Keratinocyte (primary cell): ENCODE measurements at regions not wholly inside any gene's neighbourhood (a gene's known extent, or its start where the extent isn't known, plus 50 kb on each side); places are given as distances from the start of the nearest gene placed in this dataset.

ENCODE experiments used
- DNase-seq: peaks from one replicate; pipeline ENCODE4 v3.0.0-alpha.2; 2011; ENCODE audit warnings: low read depth, missing footprints, low spot score
- FAIRE-seq: peaks from 2 replicates; lab custom pipeline; 2011; peaks lifted over from hg19 to GRCh38; lab: Jason Lieb, UNC
- H2AFZ ChIP-seq: 2 replicates; pipeline ENCODE4 v1.6.0; 2012; ENCODE audit warnings: low read length, control low read depth, inconsistent platforms; ENCODE audit not compliant: control insufficient read depth
- H3K27ac ChIP-seq: 2 replicates; pipeline ENCODE4 v1.5.1; 2011; ENCODE audit warnings: low read length; ENCODE audit not compliant: control insufficient read depth, insufficient read depth
- H3K27me3 ChIP-seq: 3 replicates; pipeline ENCODE4 v1.6.0; 2011; ENCODE audit warnings: low read length; ENCODE audit not compliant: control insufficient read depth, insufficient read depth; ENCODE audit errors: extremely low read depth
- H3K36me3 ChIP-seq, 2 experiments: 2 replicates in 1 of 2; 3 replicates in 1 of 2; pipeline ENCODE4 v1.5.1; 2011; ENCODE audit warnings: low read length in 2 of 2, mild to moderate bottlenecking in 1 of 2; ENCODE audit not compliant: control insufficient read depth in 2 of 2, insufficient read depth in 2 of 2; ENCODE audit errors: extremely low read depth in 1 of 2
- H3K4me1 ChIP-seq: 3 replicates; pipeline ENCODE4 v1.5.1; 2011; ENCODE audit warnings: low read length; ENCODE audit not compliant: control insufficient read depth, insufficient read depth; ENCODE audit errors: extremely low read depth
- H3K4me2 ChIP-seq: 3 replicates; pipeline ENCODE4 v1.6.0; 2011; ENCODE audit warnings: low read depth, low read length; ENCODE audit not compliant: control insufficient read depth, insufficient read depth; ENCODE audit errors: extremely low read depth
- H3K4me3 ChIP-seq, 3 experiments: fragments of 200-600 bp in 1 of 3; sonication (generic) in 1 of 3; 2 replicates in 2 of 3; 3 replicates in 1 of 3; pipeline ENCODE4 v1.5.1; 2011 to 2016; ENCODE audit warnings: low read length in 3 of 3, mild to moderate bottlenecking in 3 of 3, control low read depth in 2 of 3, inconsistent platforms in 1 of 3, low read depth in 1 of 3, mixed read lengths in 1 of 3, mixed run types in 1 of 3, moderate library complexity in 1 of 3; ENCODE audit not compliant: control insufficient read depth in 2 of 3, insufficient read depth in 2 of 3; ENCODE audit errors: extremely low read depth in 1 of 3
- H3K79me2 ChIP-seq: 2 replicates; pipeline ENCODE4 v1.6.0; 2012; ENCODE audit warnings: low read length; ENCODE audit not compliant: control insufficient read depth, insufficient read depth
- H3K9ac ChIP-seq: 3 replicates; pipeline ENCODE4 v1.6.0; 2011; ENCODE audit warnings: low read length; ENCODE audit not compliant: control insufficient read depth, insufficient read depth; ENCODE audit errors: extremely low read depth
- H3K9me1 ChIP-seq: 3 replicates; pipeline ENCODE4 v1.6.0; 2011; ENCODE audit warnings: low read length; ENCODE audit not compliant: control insufficient read depth, insufficient read depth; ENCODE audit errors: extremely low read depth
- H3K9me3 ChIP-seq: 2 replicates; pipeline ENCODE4 v1.5.1; 2012; ENCODE audit warnings: low read depth, low read length; ENCODE audit not compliant: control insufficient read depth
- H4K20me1 ChIP-seq: 3 replicates; pipeline ENCODE4 v1.6.0; 2011; ENCODE audit warnings: low read length; ENCODE audit not compliant: control insufficient read depth, insufficient read depth; ENCODE audit errors: extremely low read depth
- EZH2 ChIP-seq: IDR thresholded peaks from one replicate; pipeline ENCODE4 v1.6.1; 2012; ENCODE audit warnings: inconsistent platforms, mild to moderate bottlenecking, low read length, moderate library complexity
- dilution Hi-C: fragments of 300-500 bp; cut with MboI; formaldehyde crosslinking; loops from one replicate; pipeline ENCODE4 v1.7.0; 2020; ENCODE audit warnings: low sequenced_read_pairs; ENCODE audit not compliant: extremely low pct_ligation_motif_present
- TF ChIP-seq, protein P1 (sequence below), 3 experiments: IDR thresholded peaks in 1 of 3; conservative IDR thresholded peaks in 1 of 3; optimal IDR thresholded peaks in 1 of 3; 2 replicates in 2 of 3; 3 replicates in 1 of 3; pipeline versions ENCODE3 to v1.5.1; 2011; ENCODE audit warnings: low read length in 3 of 3, mild to moderate bottlenecking in 3 of 3, moderate library complexity in 2 of 3, control low read depth in 1 of 3, inconsistent platforms in 1 of 3; ENCODE audit not compliant: insufficient read depth in 2 of 3; ENCODE audit errors: extremely low read depth in 1 of 3

- Histone ChIP-seq H3K4me3 (no peak overlapping the region), H3K27ac (no peak overlapping the region), H3K4me2 (no peak overlapping the region), H3K36me3 (no peaks in the 10 kb centered on the region), H2AFZ (no peak overlapping the region), H3K9ac (no peak overlapping the region), H3K9me1 (no peaks in the 10 kb centered on the region), H3K9me3 (no peaks in the 10 kb centered on the region), H3K79me2 (no peaks in the 10 kb centered on the region), H3K27me3 (no peaks in the 10 kb centered on the region), H3K4me1 (no peaks in the 10 kb centered on the region), H4K20me1 (no peaks in the 10 kb centered on the region)
- FAIRE-seq (no peak), DNase-seq (no peak)
- dilution Hi-C loops, result no loop called here
- TF ChIP-seq EZH2, result no peak
- TF ChIP-seq, protein P1, sequence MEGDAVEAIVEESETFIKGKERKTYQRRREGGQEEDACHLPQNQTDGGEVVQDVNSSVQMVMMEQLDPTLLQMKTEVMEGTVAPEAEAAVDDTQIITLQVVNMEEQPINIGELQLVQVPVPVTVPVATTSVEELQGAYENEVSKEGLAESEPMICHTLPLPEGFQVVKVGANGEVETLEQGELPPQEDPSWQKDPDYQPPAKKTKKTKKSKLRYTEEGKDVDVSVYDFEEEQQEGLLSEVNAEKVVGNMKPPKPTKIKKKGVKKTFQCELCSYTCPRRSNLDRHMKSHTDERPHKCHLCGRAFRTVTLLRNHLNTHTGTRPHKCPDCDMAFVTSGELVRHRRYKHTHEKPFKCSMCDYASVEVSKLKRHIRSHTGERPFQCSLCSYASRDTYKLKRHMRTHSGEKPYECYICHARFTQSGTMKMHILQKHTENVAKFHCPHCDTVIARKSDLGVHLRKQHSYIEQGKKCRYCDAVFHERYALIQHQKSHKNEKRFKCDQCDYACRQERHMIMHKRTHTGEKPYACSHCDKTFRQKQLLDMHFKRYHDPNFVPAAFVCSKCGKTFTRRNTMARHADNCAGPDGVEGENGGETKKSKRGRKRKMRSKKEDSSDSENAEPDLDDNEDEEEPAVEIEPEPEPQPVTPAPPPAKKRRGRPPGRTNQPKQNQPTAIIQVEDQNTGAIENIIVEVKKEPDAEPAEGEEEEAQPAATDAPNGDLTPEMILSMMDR (optimal IDR thresholded peaks at IDR 0.05 in 1 of 3, IDR thresholded peaks at IDR 0.05 in 1 of 3, conservative IDR thresholded peaks at IDR 0.05 in 1 of 3; ENCODE audit: extremely low read depth in 1 of 3, insufficient read depth in 2 of 3, low read length in 3 of 3), result no peak
Measured at GRCh38 chr10:111265341-111265740, 188.5 kb downstream of the ADRA2A start.

- no peak overlapping the region for H3K4me3 ChIP-seq
- no peak overlapping the region for H2AFZ ChIP-seq
- no peaks in the 10 kb centered on the region for H3K9me3 ChIP-seq
- dilution Hi-C loops, result no loop called here
- no peak for FAIRE-seq
- no peaks in the 10 kb centered on the region for H3K79me2 ChIP-seq
- no peak for DNase-seq
- H4K20me1 ChIP-seq, result no peaks in the 10 kb centered on the region
- H3K27ac ChIP-seq, result no peak overlapping the region
- no peaks in the 10 kb centered on the region for H3K36me3 ChIP-seq
- no peak overlapping the region for H3K4me2 ChIP-seq
- no peak overlapping the region for H3K9ac ChIP-seq
- no peaks in the 10 kb centered on the region for H3K27me3 ChIP-seq
- no peaks in the 10 kb centered on the region for H3K9me1 ChIP-seq
- H3K4me1 ChIP-seq, result no peaks in the 10 kb centered on the region
- TF ChIP-seq, protein P1 (optimal IDR thresholded peaks at IDR 0.05 in 1 of 3, IDR thresholded peaks at IDR 0.05 in 1 of 3, conservative IDR thresholded peaks at IDR 0.05 in 1 of 3; ENCODE audit: extremely low read depth in 1 of 3, insufficient read depth in 2 of 3, low read length in 3 of 3), result no peak
- no peak for TF ChIP-seq EZH2
Measured at GRCh38 chr10:111266165-111266564, 189.3 kb downstream of the ADRA2A start.
